NCI-H1436 treated with DMSO at 0.1 percent for 48 hours (cell line): ENCODE measurements at regions not wholly inside any gene's neighbourhood (a gene's known extent, or its start where the extent isn't known, plus 50 kb on each side); places are given as distances from the start of the nearest gene placed in this dataset.
"Not testable (repeated sequence)": the region's sequence is repeated elsewhere in the genome, so short reads cannot be mapped to it uniquely, and the experiment has no call there.

Experiments
- DNase-seq: peaks from one replicate; lab custom pipeline; 2025; lab: John Stamatoyannopoulos, UW

DNA sequence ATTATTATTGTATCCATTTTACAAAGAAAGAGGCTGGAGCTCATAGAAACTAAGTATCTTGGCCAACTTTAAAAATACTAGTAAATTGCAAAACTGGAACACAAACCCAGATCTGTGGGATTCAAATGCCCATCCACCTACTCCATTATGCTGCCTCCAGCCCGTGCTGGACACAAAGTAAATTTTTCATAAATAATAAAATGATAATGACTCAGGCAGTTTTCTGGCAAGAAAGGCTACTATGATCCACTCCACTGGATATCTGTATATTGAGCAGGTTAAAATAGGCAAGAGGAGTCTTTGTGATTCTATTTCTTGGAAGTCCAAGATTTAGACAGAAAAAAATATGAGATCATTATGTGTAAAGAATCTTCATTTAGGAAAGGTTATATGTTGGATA, 138.3 kb upstream of the DUSP10 start:
- DNase-seq: no peak

DNA sequence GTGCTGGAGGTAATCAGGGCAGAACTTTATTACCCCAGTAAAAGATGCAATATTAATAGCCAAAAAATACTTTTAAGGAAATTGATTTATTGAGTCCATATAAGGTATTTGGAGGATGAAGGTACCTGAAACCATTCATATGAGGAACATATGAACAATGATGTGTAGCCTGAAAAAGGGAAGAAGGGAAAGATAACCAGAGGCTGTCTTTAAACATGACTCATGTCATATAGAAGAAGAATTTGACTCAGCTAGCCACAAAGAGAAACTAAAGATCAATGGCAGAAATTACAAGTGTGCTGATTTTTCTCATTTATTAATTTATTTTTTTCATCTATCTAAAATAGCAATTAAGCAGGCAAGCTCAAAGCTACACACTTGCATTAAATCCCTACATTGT, 136.2 kb upstream of the DUSP10 start:
- no peak for DNase-seq

DNA sequence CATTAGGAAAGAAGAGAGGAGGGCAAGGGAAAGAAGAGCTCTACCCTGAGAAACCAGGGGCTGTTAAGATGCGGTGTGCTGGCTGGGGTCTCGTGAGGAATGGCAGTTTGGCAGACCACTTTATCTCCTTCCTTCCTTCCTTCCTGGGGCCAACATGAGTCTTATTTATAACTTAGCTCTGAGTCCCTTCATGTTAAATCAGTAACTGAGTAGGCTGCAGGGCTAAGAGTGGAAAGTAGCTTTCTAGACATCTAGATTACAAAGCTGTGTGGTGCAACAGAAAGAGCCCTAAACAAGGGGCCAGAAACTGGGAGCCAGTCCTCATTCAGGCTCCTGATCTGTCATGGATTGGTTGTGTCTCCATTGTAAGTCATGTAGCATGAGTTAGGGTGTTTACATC, 135.4 kb upstream of the DUSP10 start:
- no peak for DNase-seq

DNA sequence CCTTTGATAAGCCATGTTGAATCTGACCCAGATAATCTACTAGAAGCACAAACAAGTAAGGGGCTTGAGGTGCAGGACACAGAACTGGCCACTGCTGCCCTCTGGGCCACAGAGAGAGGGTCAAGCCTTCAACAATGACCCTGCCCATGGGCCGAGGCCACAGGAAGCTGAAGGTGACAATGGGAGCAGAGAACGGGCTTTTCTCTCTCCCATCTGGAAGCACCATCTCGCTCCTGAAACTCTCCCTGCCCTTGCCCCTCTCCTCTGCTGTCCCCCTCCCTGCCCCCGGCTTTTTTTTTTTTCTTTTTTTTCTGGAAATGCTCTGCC, 133.1 kb upstream of the DUSP10 start:
- no peak for DNase-seq

DNA sequence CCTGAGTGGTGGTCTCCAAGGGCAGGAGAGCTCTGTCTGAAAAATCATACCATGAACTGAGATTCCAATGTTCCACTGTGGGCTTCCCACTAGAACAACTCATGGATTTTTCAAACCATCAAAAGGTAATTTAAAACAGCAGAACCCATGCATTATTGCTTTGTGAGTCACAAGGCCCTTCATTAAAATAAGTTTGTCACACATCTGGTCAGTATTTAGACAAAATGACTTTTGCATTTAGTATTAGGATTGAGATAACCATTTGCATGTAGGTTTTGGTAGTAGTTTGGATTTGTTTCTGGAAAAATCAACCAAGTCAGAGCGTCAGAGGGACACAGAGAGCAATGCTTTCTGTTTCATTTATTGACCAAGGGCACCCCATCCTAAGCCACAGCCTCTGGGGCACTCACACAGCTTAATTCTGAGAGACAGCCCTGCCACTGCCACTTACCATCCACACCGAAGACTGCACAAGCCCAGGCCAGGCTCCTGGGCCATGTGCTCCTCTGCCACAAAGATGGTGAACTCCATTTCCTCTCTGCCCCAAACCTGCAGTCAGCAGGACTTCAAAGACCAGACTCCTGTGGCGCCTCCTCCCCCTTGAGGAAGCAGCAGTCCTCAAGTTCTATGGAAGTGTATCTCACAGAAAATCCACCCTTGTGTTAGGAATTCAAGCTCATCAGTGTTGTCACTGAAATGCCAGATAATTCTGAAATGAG, 132.6 kb upstream of the DUSP10 start:
- no peak for DNase-seq

DNA sequence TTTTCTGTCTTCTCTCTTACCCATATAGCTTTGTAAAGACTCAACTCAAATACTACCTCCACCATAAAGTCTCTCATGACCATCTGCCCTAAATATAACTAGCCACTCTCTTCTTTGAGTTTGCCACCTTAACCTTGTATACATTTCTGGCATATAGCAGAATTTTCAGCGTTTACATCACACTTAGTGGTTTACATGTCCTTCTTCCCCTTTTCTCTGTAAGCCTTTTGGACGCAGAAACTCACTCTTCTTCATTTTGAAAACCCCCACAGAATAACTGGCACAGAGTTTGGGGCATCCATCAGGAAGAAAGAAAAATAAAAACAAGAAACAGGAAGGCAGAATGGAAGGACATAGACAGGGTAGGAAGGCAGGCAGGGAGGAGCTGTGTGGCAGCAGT, 131.8 kb upstream of the DUSP10 start:
- no peak for DNase-seq

DNA sequence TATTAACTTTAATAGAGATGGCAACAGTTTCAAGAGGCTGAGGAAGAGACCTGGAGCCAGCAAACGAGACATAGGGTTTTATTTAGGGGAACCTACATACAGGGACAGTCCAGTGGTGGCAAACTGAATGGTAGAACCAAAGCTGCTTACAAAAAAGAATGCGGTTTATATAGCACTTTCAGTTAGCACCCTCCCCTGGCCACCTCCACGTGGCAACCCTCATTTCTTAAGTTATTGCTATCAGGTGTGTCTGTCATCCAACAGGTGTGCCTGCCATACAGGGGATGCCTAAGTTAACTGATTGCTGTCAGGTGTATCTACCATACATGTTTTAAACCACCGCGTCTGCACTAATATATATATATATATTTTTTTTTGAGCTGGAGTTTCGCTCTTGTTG, 129.2 kb upstream of the DUSP10 start:
- no peak for DNase-seq

DNA sequence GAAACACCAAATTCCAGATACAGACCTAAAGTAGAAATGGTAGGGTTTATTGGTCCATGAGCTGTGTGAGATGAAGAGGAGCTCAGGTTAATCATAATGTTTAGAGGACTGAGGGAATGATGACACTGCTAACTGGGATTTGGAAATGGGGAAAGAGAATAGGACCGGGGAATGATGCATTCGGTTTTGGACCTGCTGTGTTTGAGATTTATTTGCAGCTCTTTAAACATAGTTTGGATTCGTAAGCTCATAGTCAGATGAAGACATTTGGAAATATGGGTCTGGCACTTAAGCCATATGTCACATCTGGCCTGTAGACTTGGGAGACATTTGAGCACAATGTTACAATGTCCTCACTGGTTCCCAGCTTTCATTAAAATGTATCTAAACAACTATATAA, 127.9 kb upstream of the DUSP10 start:
- DNase-seq: no peak

DNA sequence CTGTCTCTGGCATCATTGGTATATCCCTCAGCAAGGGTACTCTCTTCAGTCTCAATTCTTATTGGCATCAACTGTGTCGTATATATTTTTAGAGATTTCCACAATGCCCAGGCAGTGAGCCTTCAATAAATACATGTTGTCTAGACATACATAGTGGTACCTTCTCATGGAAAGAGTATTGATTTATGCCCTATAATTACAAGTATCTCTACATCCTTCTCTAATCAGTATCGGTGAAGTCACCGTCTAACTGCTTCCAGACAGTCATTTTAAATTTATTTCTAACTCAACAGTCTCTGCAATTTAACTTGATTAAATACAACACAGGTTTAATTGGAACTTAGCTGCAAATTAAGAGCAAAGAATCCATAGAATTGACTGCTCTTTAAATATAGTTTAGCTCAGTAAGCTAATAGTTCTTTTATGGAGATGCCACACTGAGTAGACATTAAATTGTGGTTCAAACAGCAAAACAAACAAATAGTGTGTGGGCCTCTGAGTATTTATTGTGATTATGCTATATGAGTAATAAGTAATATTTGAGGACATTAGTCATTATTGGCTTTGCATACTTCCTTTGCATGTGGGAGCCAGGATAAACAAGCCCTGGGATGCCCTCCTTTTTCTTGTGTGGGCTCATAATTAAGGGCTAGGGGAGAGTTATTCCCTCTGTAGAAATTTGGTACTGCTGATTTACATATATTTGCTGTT, 126.9 kb upstream of the DUSP10 start:
- DNase-seq: no peak

DNA sequence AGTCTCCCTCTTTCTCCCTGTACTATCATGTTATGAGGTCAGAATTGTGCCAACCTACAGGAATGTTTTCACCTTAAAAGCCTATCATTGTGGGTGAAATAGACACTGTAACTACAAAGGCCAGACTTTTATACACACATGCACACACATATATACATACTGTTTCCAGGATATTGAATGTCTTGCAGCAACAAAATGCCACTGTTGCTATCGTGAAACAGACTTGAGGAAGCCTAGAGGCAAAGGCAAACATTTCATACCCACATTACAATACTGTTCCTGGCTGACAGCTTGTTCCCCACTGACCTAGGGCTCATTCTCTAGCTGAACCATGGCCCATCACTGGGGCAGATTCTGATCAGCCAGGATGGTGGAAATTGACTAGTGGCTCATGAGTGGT, 125.1 kb upstream of the DUSP10 start:
- DNase-seq: no peak

DNA sequence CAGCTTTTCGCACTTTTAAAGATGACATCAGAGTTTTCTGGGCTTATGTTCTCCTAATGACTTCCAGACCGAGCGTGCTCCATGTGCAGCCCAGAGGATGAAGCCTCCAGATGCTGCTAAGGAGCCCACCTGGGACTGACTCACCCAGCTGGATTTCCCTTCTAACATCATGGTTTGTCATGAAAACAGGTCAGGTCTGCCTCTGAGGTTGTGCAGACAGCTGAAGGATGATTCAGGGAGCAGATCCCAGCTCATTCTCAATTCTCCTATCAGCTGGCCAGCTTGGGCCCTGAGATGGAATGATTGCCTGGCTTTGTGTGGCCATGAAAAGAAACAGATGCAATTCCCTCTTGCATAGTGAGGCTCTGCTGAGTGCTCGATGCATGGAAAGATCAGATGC, 123.9 kb upstream of the DUSP10 start:
- no peak for DNase-seq

DNA sequence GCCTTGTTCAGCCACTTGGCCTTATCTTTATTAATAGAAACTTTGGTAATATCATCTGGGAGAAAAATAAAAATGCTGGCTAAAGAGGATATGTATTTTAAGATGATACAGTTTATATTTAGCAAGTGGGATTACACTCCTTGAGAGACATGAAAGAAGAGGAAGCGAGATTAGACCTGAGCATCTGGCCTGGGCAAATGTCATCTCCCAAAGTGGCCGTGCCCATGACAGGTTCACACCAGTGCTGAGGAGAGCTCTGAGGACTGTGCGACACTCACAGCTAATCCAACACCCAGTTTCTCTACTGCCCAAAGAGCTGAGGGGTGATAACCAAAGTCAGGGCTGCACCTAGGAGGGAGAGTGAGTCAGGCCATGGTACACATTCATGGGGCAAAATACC, 121.7 kb upstream of the DUSP10 start:
- DNase-seq: no peak

DNA sequence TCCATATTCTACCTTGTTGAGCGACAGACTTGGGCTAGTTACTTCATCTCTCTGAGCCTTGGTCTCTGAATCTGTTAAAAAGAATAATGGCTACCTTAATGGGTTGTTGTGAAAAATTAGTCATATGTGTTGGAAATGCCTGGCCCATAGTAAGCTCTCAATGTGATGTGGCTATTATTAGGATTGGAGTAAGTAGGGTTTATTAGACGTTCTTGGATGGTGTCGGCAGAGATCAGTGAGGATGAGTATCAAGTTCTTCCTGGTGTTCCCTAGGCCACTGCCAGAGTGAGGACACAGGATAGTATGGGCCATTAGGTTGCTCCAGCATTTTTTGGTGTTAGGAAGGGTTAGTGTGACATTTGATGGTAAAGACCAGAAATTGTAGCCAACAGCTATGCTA, 121.1 kb upstream of the DUSP10 start:
- no peak for DNase-seq

DNA sequence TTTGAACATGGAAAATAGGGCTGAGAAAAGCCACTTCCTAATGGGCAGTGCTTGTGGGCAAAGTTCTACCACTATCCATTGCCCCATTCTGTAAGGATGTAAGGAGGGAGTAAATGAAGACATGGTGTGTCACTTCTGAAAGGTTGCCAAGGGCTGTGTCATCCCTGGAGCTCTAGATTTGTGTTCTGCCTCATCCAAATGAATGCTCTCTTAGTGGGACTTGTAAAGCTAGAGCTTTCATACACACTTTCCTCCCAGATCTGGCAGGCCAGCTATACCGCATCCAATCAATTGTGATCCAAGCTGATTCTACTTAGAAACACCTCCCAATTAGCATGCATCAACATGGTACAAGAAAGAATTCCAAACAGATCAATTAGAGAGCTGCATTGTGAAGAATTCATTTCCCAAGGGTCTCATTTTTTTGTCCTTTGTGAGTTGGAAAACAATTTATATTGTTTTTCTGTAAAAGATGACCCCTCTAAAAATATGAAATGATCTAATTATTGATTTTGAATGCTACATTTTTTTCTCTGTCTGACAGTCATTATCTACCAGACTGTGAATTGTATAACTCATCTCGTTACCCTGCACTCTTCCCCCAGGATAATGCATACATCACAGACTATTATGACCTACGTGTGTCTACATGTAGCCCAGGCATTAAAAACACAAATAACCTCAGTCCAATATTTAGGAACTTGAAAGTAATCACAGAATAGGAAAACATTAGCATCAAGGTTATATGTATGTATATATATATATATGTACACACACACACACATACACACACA, 117.1 kb upstream of the DUSP10 start:
- DNase-seq: no peak

DNA sequence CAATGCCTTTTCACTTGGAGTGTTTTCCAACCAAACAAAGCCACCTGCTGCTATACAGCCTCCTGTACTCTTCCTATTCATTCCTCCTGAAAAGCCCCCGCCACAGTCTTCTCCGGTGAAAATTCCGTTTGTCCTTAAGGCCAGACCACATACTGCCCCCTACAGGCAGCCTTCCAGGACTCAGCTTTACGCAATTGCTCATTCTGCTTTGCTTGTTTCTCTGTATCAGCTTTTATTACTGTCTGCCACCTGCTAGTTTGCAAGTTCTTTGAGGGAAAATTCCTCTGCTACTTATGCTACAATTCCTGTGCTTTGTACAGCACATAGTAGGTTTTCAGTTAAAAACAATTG, 115.2 kb upstream of the DUSP10 start:
- DNase-seq: not testable (repeated sequence)

DNA sequence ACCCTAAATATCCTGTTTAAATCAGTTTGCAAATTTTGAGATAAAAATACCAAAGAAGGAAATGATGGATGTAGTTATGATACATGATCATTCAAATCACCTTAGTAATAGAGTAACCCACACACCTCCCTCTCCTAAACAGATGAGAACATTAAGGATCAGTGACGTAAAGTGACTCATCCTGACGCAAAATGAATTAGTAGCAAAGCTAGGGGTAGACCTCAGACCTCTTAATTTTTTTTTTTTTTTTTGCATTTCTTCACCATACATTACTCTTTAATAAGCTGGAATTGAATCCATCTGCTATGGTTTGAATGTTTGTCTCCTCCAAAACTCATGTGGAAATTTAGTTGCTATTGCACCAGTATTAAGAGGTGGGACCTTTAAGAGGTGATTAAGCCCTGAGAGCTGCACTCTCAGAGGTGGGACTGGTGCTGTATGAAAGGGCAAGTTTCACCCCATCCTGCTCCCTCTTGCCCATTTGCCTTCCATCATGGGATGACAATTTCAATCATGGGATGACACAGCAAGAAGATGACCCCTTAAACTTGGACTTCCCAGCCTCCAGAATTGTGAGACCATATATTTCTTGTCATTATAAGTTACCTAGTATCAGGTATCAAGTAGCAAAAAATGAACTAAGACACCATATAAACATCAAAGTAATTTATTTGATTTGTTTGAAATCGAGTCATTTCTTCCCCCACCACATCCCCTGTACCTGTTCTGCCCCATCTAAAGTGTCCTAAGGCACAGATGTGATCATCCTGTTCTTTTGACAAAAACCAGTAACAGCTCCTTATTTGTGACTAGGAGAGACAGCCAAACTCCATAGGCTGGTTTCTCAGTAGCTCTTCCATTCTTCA, 114.6 kb upstream of the DUSP10 start:
- DNase-seq: no peak

DNA sequence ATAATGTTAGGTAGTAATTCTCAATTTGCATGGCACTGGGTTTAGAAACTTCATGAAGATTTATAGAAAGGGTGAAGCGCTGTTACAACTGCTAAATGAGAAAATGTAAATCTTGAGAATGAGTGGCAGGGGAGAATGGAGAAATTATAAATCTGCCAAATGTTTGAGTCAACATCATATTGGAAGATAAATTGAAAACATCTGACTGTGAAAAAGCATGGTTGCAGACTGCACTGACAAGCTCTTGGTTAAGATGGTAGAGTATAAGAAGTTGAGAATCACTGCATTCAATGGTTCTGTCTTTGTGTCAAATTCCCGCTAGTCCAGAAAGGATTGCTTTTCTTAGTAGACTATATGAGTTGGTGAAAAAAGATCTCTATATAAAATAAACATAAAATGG, 113.3 kb upstream of the DUSP10 start:
- DNase-seq: no peak

DNA sequence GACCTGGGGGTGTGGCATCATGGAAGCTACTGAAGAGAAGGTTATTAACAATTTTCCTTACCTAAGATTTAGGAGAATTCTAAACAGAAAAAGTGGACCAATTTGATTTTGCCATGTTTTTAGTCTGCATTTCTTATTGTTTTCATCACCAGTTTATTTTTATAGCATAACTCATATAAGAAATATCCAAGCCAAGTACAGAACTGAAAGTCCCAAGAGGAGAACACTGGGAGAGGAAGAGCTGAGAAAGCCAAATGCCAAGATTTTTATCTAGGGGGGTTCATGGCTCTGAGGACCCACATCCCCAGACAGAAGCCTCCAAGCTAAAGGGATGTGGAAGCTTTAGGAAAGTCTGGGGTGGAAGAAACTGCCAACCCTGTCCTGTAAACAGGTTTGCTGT, 109.4 kb upstream of the DUSP10 start:
- no peak for DNase-seq

DNA sequence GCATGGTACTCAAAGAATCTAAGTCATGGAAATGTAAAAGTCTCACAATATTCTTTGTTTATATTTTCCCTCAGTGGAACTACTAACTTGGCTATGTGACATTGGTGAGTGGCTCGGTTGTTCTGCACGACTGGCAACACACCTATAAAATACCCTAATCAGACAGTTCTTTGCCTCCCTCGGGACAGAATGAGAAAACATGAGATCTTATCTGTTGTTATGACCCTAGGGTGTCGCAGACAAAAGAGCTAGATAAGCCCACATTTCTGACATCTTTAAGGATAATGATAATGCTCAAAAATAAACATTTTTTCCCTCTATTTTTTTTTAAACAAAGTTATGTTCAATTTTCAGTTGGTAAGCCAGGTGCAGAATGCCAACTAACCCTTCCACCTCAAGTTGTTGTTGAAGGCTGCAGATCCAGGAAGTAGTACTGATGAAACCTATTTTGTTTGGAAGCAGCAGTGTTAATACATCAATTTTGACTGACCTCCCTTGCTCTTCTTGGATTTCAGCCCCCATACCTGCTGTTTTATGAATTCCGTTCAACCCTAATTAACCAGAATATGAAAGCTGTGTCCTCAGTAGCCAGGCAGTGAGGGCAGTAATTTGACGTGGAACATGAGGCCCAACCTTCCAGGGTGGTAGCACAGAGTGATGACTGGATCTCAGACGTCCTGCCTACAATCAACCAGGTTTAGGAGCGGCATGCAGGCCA, 108.7 kb upstream of the DUSP10 start:
- DNase-seq: no peak

DNA sequence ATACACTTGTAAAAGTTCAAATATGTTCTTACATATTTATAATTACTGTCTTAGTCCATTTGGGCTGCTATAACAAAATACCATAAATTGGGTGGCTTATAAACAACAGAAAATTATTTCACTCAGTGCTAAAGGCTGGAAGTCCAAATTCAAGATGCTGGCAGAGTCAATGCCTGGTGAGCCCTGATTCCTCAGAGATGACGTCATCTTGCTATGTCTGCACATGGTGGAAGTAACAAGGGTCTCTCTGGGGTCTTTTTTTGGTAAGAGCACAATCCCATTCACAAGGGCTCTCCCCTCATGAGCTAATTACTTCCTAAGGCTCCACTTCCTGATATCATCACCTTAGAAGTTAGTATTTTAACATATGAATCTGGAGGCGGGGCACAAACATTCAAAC, 108.0 kb upstream of the DUSP10 start:
- no peak for DNase-seq

DNA sequence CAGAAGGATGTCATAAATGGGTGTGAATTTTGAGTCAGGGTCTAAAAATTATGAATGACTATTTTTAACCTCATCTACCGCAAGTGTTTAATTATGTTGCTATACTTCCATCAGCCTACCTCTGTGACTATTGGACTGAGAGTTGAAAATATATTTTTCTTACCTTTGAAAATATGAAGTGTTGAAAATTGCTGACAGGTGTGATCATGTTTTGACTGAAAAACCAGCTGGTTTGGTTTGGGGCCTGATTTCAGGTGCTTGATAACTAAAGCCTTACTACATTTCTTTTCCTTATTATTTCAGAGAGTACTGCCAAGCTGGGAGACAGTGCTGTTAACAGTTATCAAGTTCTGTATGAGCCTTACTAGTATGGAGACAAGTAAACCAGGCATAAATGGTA, 107.2 kb upstream of the DUSP10 start:
- no peak for DNase-seq

DNA sequence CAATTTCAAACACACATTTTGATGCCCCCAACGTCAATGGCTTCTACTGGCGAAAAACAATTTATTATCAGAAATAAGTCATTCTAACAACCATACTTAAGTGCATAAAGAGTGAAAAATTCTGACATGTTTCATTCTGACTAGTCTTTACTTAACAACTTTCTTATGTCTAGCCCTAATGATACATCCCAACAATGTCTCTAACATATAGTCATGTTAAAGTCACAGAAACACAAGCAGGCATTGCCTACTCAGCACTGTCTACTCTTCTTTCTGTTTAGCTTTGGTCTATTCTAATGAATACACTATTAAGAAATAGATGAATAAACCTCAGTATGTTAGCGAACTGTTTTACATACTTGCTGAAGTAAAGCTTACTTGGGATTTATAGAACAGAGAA, 105.8 kb upstream of the DUSP10 start:
- DNase-seq: no peak
